ENCODE measurements at regions not wholly inside any gene's neighbourhood (a gene's known extent, or its start where the extent isn't known, plus 50 kb on each side); places are given as distances from the start of the nearest gene placed in this dataset.

DNA sequence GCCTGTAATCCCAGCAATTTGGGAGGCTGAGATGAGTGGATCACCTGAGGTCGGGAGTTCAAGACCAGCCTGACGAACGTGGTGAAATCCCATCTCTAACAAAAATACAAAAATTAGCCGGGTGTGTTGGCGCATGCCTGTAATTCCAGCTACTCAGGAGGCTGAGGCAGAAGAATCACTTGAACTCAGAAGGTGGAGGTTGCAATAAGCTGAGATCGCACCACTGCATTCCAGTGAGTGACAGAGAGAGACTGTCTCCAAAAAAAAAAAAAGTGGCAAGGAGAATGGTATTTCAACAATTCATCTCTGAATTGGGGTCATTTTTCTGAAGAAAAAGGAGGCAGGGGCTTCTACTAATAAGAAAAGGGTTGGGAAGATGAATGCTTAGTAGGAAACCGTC is 111.5 kb upstream of the NHSL1 start:
- no peak for DNase-seq

DNA sequence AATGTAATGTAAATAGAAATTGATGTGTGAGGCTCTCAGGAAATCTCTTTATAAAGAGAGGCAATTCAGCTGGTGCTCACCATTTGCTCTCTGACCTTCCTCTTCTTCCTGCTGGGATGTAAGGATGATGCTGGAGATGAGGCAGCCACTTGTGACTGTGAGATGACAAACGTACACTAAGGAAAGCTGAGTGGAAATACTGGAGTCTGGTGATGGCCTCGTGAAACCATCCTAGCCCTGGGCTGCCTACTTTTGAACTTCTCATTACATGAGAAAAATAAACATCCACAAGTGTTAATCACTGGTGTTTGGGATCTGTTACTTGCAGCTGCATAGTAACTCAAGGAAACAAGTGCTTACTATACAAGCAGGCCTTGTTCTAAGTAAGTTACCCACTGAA is 114.9 kb upstream of the NHSL1 start:
- DNase-seq: no peak

DNA sequence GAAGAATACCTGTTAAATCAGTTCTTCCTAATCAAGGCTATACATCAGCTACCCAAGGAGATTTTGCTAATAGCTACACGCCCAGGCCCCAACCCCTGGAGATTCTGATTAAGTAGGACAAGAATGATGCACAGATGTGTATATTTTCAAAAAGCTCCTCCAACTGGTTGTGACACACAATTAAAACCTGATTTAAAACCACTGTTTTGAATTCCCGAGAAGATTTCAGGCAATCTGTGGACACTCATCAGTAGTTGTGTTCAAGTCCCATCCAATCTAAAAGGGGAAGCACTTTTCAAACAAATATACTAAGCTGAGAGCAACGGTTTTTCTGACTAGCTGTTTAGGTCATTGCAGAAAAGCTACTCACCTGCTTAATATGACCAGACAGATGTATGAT is 118.9 kb upstream of the NHSL1 start:
- no peak for DNase-seq

DNA sequence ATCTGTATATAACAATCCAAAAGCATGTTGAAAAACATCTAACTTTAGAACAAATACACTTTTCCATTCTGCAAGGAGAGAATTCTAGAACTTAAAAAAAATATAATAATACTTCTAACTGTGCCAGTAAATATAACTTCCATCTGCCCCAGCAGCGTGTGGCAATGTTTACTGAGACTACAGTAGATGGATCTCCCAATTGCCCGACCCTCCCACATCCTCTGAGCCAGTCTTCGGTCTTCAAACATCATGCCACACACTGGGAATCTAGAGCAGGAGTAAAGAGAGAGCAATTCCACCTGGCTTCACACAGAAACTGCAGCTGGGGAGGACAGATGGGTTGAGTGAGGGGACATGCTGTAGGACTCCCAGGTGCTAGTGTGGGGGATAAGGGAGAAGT is 121.3 kb upstream of the NHSL1 start:
- DNase-seq: no peak

DNA sequence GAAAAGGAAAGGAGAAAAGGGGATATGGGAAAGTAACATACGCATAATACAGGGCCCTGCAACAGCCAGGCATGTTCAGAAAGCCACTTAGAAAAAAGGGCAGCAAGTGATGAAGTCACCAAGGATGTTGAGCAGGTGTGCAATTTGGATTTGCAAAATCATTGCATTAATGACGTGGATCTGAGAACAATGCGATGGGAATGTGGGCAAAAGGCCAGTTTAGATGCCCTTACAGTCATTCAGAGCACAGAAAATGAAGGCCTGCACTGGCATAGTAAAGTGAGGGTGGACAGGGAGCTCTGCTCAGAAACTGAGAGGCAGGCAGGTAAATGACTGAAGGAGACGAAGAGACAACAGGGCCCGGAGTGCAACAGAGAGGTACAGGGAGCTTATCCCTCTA is 123.7 kb upstream of the NHSL1 start:
- no peak for DNase-seq

DNA sequence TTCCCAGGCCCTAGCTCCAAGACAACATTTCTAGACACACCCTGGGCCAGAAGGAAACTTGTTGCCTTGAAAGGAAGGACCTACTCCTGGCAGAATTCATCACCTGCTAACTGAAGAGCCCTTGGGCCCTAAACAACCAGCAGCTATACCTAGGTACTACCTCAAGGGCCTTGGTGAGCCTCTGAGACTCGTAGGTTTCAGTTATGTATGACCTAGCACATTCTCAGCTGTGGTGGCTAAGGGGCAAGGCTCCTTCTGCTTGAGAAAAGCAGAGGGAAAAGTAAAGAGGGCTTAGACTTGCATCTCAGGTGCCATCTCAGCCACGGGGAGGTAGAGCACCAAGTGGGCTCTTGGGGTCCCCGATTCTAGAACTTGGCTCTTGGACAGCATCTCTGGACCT is 132.3 kb upstream of the NHSL1 start:
- DNase-seq: no peak

DNA sequence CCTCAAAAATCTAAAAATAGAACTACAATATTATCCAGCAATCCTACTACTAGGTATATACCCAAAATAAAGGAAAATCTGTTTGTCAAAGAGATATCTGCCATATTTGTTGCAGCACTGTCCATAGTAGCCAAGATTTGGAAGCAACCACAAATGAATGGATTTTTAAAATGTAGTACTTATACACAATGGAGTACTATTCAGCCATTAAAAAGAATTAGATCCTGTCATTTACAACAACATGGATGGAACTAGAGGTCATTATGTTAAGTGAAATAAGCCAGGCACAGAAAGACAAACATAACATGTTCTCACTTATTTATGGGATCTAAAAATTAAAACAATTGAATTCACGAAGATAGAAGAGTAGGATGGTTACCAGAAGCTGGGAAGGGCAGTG is 135.7 kb upstream of the CCDC28A start:
- DNase-seq: no peak

DNA sequence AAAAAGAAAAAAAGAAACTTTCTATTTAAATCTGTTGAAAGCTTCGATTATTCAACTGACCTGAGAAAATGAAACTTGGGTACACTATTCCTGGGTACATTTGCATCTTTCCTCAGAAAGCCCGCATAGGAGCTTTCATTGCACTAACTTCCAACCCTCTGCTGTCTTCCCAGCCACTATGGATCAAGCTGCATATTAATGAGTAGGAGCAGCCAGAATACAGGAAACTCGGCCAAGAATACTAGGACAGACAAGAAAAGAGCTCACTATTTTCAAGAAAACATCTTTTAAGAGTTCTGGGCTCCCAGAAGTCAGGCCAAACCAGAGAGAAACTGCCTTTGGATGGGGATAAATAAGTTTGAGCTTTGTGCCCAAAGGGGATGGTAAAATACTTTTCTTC is 135.0 kb upstream of the CCDC28A start:
- DNase-seq: no peak

DNA sequence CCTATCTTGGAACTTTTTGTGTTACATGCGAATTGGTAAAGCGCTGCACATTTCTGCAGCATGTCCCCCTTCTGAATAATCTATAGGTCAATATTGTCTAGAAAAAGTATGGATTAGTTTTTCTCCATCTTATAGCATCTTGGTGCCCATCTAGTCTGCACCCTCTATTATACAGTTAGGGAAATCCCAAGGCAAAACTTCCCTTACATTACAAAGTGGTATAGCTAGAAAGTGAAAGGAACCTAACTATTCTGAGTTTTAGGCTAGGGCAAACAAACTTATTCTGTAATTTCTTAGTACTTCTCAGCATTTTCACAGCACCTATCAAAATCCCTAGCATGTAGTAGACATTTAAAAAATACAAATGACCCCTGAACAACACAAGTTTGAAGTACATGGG is 133.5 kb upstream of the CCDC28A start:
- no peak for DNase-seq

DNA sequence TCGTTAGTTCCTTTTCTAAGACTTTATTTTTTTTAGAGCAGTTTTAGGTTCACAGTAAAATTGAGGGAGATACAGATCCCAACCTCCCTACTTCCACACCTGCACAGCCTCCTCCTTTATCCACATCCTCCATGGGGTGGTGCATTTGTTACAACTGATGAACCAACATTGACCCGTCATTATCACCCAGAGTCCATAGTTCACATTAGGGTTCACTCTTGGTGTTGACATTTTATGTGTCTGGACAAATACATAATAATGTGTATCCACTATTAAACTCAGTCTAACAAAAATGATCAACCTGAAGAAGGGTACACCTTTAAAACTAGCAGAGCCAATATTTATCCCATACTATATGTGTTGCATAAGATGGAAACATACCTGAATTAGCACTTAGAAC is 130.4 kb upstream of the CCDC28A start:
- no peak for DNase-seq

DNA sequence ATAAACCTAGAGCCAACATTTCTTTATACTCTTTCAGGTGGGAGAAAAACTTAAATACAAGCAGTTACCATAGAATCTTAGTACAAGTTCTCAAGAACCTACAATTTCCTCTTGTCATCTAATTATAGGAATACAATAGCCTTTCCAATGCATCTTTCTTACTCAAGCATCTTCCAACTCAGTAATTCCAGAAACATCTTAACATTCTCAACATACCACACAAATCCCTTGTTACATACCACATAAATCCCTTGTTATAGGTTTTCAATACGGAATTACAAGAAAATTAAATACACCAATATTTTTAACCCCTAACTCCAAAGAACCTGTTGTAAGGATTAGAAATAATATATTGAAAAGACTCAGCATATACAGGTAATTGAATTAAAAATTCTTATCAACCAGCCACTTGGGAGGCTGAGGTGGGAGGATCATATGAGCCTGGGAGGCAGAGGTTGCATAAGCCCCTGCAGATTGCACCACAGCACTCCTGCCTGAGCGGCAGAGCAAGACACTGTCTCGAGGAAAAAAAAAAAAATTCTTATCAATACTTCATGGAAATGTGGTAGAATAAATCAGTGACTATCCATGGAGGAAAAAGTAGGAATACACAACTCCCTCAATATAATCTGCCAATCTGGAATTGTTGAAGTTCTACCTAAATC is 127.5 kb upstream of the CCDC28A start:
- DNase-seq: no peak

DNA sequence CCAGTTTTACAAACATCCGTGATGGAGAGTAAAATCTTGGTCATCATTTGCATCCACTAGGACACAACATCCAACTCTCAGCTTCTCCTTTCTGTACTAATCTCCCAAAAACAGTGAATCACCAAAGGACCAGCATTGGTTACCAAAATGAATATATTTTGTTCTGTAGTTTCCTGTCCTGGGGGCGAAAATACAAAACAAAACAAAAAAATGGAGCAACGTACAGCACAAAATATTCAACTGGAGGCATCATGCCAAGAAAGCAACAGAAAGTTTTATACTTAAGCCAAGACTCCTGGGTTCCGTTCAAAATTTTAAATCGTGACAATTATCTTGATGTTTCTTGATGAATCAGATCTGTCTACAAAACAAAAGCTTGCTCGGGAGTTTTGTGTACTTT is 126.6 kb upstream of the CCDC28A start:
- DNase-seq: no peak

DNA sequence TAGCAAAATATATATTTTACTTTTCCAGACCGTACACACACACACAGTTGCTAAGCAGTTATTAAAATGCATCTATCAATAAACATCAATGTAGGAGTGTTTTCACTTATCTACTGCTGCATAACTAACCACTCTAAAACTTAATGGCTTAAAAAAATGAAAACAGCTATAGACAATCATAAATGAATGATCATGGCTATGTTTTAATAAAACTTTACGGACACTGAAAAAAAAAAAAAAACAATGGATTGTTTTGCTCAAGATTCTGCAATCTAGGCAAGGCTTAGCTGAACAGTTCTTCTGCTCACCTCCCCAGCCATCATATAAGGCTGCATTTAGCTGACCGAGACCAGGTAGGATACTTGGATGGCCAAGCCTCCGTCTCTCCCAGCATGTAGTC is 125.4 kb upstream of the CCDC28A start:
- no peak for DNase-seq

DNA sequence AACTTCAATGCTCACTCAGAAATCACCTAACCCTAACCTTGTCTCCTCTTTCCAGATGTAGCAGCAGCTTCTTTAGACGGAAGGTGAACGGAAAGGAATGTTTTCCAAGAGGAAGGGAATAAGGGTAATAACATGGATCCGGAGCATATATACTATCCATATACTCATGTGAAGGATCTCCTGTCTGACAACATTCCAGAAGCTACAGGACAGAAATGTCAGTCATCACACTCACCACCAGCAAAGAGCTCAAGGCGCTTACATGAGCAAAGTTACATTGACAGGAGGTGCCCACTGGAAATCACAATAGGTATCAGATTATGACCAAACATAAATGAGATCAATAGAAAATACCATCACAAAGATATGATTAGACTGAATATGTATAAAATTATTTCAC is 122.1 kb upstream of the CCDC28A start:
- no peak for DNase-seq

DNA sequence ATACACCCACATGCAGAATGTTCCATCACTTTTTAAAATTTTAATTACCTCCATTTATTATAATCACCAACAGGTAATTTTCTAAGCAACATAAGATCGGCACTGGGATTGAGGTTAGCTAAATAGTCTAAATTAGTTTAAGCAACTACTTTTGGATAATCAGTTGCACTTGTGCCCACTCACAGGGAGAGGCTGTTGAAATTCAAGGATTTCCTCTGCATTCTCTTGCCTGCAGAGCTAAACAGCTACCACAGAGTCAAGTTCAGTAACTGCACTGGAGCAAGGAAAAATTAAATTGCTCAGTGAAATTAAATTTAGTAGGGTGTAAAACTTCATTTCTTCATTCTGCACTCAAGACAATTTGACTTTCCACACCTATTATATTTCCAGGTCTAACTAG is 120.7 kb upstream of the CCDC28A start:
- DNase-seq: no peak

DNA sequence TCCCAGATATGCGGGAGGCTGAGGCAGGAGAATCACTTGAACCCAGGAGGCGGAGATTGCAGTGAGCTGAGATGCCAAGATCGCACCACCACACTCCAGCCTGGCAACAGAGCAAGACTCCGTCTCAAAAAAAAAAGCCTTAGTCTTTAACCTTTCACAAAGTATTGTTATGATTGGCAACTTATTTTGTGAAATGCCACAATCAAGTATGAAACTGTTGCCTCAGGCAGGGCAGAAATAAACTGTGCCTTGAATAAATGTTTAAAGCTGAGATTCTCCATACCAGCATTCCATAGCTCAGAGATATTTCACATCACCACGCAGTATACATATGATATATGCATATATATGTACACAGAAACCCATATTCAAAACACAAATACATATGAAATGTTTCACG is 120.1 kb upstream of the CCDC28A start:
- no peak for DNase-seq

DNA sequence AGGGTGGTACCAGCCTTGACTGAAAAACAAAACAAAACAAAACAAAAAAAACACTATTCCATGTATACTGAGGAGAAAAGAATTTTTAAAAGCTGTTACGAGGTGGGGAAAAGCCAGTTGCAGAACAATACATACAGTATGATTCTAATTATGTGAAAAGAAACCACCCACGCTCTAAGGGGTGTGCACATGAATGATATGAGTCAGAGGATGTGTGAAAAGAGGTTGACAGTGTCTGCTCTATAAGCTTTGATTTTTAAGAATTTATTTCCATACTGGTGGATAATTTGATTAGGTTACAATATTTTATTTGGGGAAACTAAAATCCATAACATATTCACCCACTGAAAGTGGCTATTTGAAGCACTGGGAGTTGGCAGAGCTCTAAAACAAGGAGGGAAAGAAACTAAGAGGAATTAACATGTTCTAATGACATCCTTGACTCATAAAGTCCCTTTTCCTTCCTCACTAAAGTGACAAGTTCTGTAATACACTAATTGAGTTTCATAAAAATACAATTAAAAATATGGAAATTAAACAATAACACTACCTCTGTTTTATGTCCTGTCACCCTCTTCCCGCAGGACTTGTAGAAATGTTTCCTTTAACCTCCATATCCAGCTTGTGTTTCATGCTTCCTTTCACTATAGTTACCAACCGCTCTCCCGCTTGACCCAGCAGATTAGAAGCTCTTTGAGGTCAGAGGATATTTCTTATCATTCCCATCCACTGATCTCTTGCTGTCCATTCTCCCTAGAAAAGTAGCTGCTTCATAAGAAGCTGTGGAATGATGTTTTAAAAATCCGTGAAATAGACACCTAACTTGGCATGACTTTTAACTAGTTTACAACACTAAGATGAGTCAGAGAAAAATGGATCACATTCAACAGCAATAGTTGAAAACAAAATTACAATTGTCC is 118.6 kb upstream of the CCDC28A start:
- no peak for DNase-seq

DNA sequence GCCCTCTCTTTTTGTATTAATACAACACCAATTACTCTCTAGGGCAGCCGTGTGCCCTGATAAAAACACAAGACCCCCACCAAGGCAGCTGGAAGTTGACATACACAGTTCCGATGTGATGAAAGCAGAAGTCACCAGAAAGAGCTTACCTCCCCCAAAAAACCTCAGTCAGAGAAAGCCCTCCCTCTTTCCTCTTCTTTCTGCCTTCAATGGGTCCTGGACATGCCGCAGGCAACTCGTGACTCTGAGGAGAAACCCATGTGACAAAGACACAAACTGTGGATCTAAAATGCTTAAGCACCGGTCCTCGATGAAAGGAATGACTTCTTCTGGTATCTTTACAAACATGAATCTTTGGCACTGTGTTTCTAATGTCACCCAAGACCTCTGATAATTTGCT is 117.7 kb upstream of the CCDC28A start:
- no peak for DNase-seq

DNA sequence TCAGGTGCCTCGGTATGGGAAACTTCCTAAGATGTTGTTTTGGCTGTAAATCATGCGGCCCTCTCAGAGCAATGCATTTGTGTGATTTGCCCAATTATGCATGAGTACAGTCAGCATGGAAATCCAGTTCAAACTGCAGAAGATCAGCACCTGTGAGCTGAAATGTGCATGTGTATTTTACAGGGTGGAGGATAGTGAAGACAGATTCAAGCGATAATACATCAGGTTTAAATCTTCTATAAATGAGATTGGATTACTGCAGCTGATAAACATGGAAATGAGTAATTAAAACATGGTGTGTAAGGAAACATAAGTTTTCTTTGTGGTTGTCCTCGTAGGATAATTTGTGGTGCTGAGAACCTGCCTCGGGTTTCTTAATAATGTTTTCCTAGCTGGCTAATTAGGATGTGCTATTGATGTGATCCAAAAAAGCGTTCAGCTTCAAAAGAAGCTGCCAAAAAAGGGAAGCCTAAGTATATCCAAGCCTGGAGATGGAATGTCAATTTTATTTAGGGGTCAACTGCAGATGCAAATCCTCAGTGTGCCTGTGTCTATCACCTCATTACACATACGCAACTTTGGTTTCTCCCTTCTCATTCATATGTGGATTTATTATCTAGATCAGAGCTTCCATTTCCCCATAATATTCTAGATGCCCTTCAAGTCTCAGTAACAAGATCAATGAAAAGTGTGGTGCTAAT is 117.1 kb upstream of the CCDC28A start:
- no peak for DNase-seq

DNA sequence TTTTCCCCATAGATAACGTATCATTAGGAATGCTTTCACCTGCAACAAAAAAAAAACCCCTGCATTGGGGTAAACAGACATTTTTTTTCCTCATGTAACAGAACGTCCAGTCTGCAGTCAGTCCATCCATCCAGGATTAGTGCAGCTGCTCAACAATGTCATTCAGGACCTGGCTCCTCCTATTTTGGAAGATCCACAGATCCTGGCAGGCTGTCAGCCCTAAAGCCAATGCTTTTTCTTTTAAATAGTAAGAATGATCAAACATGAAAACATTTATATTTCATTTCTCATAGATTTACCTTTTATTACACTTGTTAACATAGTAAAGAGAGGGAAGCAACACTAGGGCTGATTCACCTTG is 116.5 kb upstream of the CCDC28A start:
- no peak for DNase-seq

DNA sequence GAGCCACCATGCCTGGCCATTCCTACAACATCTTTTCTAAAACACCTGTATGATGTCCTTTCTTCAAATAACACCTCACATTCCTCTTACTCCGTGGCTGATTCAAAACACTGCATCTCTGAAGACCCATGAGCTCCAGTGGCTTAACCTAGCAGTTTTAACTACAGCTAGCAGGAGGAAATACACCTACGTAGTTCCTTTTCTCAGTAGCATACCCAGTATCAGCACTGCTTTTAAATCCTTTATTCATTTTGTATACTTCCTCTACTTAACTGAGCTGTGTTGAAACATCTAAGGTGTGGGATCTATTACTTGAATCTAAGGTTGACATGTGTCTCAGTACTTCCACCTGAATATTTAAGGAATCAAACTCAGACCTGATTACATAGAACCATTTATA is 113.6 kb upstream of the CCDC28A start:
- DNase-seq: no peak

DNA sequence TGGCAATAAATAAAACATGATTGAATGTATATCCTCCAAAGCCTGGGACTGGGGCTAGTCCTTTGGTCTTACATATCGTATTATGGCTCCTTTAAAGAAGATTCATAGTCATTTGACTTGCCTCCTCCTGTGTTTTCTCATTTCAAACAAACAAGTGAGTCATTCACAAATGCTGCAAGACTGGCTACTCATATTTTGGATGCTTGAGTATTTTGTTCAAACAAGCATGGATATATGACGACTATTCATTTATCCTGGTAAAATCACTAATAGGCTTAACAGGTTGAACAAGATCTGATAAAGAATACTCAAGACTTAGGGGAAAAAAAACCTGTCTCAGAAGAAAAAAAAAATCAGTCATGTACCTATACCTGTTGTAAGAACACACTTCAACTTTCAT is 111.1 kb upstream of the CCDC28A start:
- no peak for DNase-seq

DNA sequence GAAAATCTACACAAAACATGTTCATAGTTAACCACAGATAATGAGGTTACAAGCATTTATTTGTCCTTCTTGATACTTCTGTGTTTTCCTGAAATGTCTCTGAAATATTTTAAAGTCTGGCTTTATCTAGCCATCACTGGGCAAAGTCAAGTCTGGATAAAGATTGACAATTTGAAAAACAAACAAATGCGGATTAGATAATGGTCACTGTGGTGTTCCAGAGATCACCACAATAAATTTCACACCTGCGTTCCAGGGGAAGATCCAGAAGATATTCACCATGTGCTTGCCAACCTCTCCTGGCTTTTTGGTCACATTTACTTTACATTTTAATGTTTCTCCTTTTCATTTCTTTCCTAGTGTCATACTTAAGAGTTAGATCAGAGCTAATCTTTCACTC is 109.7 kb upstream of the CCDC28A start:
- no peak for DNase-seq

DNA sequence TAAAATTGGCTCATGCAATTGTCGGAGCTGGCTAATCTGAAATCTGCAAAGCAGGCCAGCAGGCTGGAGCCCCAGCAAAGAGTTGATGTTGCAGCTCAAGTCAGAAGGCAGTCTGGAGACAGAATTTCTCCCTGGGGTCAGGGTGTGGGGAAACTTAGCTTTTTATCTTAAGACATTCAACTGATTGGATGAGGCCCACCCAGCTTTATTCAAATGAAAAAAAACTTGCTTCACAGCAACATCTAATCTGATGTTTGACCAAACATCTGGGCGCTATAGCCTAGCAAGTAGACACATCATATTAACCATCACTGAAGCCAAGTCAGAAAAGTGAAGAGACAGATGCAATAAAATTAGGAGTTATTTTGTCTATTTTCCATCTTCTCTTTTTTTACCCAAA is 108.8 kb upstream of the CCDC28A start:
- no peak for DNase-seq
